K562 (cell line): ENCODE measurements at regions not wholly inside any gene's neighbourhood (a gene's known extent, or its start where the extent isn't known, plus 50 kb on each side); places are given as distances from the start of the nearest gene placed in this dataset.
A peak's percentile ranks its signal among the peaks of the same experiment; 100 is the strongest.

Source experiments
- BACH1 ChIP-seq: fragments of 200-800 bp; sonication (Bioruptor generic); IDR thresholded peaks from 2 replicates; pipeline ENCODE4 v1.6.1; 2016; ENCODE audit warnings: missing genetic modification characterization, missing compliant biosample characterization
- BHLHE40 ChIP-seq: IDR thresholded peaks from 2 replicates; pipeline ENCODE4 v1.6.1; 2011; ENCODE audit warnings: low read length, improper control_type of control experiment
- ESRRA ChIP-seq: fragments of 450-650 bp; IDR thresholded peaks from 2 replicates; pipeline ENCODE4 v1.6.1; 2014; ENCODE audit warnings: low read depth, mild to moderate bottlenecking, moderate library complexity, borderline replicate concordance
- HCFC1 ChIP-seq: IDR thresholded peaks from 2 replicates; pipeline ENCODE4 v1.6.1; 2012; ENCODE audit warnings: low read depth, low read length, improper control_type of control experiment
- HDAC2 ChIP-seq: fragments of 450-650 bp; IDR thresholded peaks from 2 replicates; pipeline ENCODE4 v1.6.1; 2016; ENCODE audit warnings: mild to moderate bottlenecking
- HDAC3 ChIP-seq: fragments of 450-650 bp; IDR thresholded peaks from 2 replicates; pipeline ENCODE4 v1.6.1; 2018; ENCODE audit warnings: borderline replicate concordance, mild to moderate bottlenecking, moderate library complexity; ENCODE audit not compliant: partially characterized antibody
- HDAC6 ChIP-seq: IDR thresholded peaks from 2 replicates; pipeline ENCODE4 v1.6.1; 2012; ENCODE audit warnings: low read depth, mild to moderate bottlenecking, control low read depth, inconsistent platforms, low read length, moderate library complexity
- KDM1A ChIP-seq, 2 experiments: fragments of 450-650 bp; IDR thresholded peaks; 2 replicates each; pipeline ENCODE4 v1.6.1; 2016; ENCODE audit warnings: mild to moderate bottlenecking in 2 of 2
- MBD2 ChIP-seq: sonication (generic); IDR thresholded peaks from 2 replicates; pipeline ENCODE4 v1.6.1; 2016; ENCODE audit warnings: low read depth, borderline replicate concordance
- NBN ChIP-seq: fragments of 450-650 bp; IDR thresholded peaks from 2 replicates; pipeline ENCODE4 v1.6.1; 2016; ENCODE audit warnings: low read depth, mild to moderate bottlenecking
- RFX7 ChIP-seq: fragments of 250-450 bp; sonication (Bioruptor Pico); IDR thresholded peaks from 2 replicates; pipeline ENCODE4 v1.5.1; 2021; ENCODE audit warnings: mild to moderate bottlenecking
- SMAD1 ChIP-seq: fragments of 150-350 bp; IDR thresholded peaks from 2 replicates; pipeline ENCODE4 v1.6.1; 2014; ENCODE audit warnings: low read length, low read depth; ENCODE audit not compliant: partially characterized antibody
- SMARCE1 ChIP-seq: fragments of 450-650 bp; IDR thresholded peaks from 2 replicates; pipeline ENCODE4 v1.7.1; 2016; ENCODE audit warnings: mild to moderate bottlenecking
- SRSF9 ChIP-seq: fragments of 200-400 bp; formaldehyde crosslinking; IDR thresholded peaks from 2 replicates; pipeline ENCODE4 v1.6.1; 2017; ENCODE audit warnings: low read depth, low read length, borderline replicate concordance
- TEAD2 ChIP-seq: fragments of 450-650 bp; IDR thresholded peaks from 2 replicates; pipeline ENCODE4 v1.6.1; 2016; ENCODE audit warnings: missing genetic modification characterization, control low read depth, missing compliant biosample characterization
- ZFP1 ChIP-seq: fragments of 450-650 bp; formaldehyde crosslinking; IDR thresholded peaks from 2 replicates; pipeline ENCODE4 v1.4.0; 2020; ENCODE audit warnings: mild to moderate bottlenecking, mixed read lengths
- ZNF263 ChIP-seq: sonication (generic); formaldehyde crosslinking; IDR thresholded peaks from 2 replicates; pipeline ENCODE4 v1.8.0; 2022; ENCODE audit warnings: mild to moderate bottlenecking, missing genetic modification reagents, borderline replicate concordance
- TF ChIP-seq, protein P1 (sequence below): sonication (generic); formaldehyde crosslinking; IDR thresholded peaks from 2 replicates; pipeline ENCODE4 v1.8.0; 2023; ENCODE audit warnings: mild to moderate bottlenecking, missing genetic modification reagents
- TF ChIP-seq, protein P2 (sequence below): sonication (generic); formaldehyde crosslinking; IDR thresholded peaks from 2 replicates; pipeline ENCODE4 v1.8.1; 2023; ENCODE audit warnings: mild to moderate bottlenecking, missing genetic modification reagents
- TF ChIP-seq, protein P3 (sequence below): sonication (generic); formaldehyde crosslinking; IDR thresholded peaks from 2 replicates; pipeline ENCODE4 v1.8.0; 2022; ENCODE audit warnings: mild to moderate bottlenecking, missing genetic modification reagents

DNA sequence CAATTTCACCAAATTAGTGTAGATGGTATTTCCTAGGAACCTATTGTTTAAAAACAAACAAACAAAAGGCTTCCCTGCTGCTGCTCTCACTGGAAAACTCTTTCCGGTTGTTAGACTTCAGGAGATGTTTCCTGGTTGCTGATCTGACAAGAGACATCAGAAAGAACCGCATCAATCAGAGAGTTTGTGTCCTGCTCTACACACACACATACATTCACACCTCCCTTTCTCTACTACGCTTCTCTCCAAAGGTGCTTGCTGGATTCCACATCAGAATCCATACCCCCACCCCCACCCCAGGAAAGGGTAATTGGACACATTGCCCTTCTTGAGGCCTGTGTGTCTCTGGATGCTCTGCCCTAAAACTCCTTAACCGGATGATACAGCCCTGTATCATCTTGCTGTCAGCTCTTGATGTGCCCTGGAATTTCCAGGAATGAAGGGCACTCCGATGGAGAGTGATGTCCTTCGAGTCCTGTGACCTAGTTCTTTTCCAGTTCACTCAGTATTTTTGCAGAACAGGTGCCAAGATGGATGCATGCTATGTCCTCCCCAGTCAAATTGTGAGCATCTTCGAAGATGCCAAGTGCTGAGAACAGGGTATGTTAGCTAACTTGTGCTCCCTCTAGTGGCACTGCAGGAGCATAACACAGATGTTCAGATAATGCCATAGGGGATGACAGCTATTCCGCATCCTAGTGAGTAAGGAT is 113.7 kb upstream of the SLC35F3 start (continued):
- no peak for TF ChIP-seq BACH1 (tag)
- TF ChIP-seq MBD2, result no peak
- TF ChIP-seq HDAC6, result no peak
- TF ChIP-seq RFX7 (CRISPR knock-in tag), result no peak
- TF ChIP-seq SMAD1, result no peak
- TF ChIP-seq, protein P1, sequence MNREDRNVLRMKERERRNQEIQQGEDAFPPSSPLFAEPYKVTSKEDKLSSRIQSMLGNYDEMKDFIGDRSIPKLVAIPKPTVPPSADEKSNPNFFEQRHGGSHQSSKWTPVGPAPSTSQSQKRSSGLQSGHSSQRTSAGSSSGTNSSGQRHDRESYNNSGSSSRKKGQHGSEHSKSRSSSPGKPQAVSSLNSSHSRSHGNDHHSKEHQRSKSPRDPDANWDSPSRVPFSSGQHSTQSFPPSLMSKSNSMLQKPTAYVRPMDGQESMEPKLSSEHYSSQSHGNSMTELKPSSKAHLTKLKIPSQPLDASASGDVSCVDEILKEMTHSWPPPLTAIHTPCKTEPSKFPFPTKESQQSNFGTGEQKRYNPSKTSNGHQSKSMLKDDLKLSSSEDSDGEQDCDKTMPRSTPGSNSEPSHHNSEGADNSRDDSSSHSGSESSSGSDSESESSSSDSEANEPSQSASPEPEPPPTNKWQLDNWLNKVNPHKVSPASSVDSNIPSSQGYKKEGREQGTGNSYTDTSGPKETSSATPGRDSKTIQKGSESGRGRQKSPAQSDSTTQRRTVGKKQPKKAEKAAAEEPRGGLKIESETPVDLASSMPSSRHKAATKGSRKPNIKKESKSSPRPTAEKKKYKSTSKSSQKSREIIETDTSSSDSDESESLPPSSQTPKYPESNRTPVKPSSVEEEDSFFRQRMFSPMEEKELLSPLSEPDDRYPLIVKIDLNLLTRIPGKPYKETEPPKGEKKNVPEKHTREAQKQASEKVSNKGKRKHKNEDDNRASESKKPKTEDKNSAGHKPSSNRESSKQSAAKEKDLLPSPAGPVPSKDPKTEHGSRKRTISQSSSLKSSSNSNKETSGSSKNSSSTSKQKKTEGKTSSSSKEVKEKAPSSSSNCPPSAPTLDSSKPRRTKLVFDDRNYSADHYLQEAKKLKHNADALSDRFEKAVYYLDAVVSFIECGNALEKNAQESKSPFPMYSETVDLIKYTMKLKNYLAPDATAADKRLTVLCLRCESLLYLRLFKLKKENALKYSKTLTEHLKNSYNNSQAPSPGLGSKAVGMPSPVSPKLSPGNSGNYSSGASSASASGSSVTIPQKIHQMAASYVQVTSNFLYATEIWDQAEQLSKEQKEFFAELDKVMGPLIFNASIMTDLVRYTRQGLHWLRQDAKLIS (CRISPR knock-in tag), result no peak
- TF ChIP-seq, protein P2, sequence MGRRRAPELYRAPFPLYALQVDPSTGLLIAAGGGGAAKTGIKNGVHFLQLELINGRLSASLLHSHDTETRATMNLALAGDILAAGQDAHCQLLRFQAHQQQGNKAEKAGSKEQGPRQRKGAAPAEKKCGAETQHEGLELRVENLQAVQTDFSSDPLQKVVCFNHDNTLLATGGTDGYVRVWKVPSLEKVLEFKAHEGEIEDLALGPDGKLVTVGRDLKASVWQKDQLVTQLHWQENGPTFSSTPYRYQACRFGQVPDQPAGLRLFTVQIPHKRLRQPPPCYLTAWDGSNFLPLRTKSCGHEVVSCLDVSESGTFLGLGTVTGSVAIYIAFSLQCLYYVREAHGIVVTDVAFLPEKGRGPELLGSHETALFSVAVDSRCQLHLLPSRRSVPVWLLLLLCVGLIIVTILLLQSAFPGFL, result no peak
- no peak for TF ChIP-seq SMARCE1
- TF ChIP-seq ZNF263 (CRISPR knock-in tag), result 0 out of 2 replicates have a peak, but pooled peaks have one; percentile 9
- TF ChIP-seq, protein P3, sequence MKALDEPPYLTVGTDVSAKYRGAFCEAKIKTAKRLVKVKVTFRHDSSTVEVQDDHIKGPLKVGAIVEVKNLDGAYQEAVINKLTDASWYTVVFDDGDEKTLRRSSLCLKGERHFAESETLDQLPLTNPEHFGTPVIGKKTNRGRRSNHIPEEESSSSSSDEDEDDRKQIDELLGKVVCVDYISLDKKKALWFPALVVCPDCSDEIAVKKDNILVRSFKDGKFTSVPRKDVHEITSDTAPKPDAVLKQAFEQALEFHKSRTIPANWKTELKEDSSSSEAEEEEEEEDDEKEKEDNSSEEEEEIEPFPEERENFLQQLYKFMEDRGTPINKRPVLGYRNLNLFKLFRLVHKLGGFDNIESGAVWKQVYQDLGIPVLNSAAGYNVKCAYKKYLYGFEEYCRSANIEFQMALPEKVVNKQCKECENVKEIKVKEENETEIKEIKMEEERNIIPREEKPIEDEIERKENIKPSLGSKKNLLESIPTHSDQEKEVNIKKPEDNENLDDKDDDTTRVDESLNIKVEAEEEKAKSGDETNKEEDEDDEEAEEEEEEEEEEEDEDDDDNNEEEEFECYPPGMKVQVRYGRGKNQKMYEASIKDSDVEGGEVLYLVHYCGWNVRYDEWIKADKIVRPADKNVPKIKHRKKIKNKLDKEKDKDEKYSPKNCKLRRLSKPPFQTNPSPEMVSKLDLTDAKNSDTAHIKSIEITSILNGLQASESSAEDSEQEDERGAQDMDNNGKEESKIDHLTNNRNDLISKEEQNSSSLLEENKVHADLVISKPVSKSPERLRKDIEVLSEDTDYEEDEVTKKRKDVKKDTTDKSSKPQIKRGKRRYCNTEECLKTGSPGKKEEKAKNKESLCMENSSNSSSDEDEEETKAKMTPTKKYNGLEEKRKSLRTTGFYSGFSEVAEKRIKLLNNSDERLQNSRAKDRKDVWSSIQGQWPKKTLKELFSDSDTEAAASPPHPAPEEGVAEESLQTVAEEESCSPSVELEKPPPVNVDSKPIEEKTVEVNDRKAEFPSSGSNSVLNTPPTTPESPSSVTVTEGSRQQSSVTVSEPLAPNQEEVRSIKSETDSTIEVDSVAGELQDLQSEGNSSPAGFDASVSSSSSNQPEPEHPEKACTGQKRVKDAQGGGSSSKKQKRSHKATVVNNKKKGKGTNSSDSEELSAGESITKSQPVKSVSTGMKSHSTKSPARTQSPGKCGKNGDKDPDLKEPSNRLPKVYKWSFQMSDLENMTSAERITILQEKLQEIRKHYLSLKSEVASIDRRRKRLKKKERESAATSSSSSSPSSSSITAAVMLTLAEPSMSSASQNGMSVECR (CRISPR knock-in tag), result no peak
- TF ChIP-seq ESRRA, result no peak
- TF ChIP-seq HDAC2, result 0 out of 2 replicates have a peak, but pooled peaks have one; percentile 37
- no peak for TF ChIP-seq SRSF9
- TF ChIP-seq TEAD2, result no peak
- peak; percentile 35 to 63; a peak in 1 of 4 replicates for TF ChIP-seq KDM1A (IDR thresholded peaks at IDR 0.05)
- TF ChIP-seq NBN, result no peak
- no peak for TF ChIP-seq ZFP1 (CRISPR knock-in tag)
- 0 out of 2 replicates have a peak, but pooled peaks have one; percentile 17 for TF ChIP-seq HCFC1
- 0 out of 2 replicates have a peak, but pooled peaks have one; percentile 14 for TF ChIP-seq BHLHE40
- no peak for TF ChIP-seq HDAC3
